ENCODE measurements at regions not wholly inside any gene's neighbourhood (a gene's known extent, or its start where the extent isn't known, plus 50 kb on each side); places are given as distances from the start of the nearest gene placed in this dataset.

DNA sequence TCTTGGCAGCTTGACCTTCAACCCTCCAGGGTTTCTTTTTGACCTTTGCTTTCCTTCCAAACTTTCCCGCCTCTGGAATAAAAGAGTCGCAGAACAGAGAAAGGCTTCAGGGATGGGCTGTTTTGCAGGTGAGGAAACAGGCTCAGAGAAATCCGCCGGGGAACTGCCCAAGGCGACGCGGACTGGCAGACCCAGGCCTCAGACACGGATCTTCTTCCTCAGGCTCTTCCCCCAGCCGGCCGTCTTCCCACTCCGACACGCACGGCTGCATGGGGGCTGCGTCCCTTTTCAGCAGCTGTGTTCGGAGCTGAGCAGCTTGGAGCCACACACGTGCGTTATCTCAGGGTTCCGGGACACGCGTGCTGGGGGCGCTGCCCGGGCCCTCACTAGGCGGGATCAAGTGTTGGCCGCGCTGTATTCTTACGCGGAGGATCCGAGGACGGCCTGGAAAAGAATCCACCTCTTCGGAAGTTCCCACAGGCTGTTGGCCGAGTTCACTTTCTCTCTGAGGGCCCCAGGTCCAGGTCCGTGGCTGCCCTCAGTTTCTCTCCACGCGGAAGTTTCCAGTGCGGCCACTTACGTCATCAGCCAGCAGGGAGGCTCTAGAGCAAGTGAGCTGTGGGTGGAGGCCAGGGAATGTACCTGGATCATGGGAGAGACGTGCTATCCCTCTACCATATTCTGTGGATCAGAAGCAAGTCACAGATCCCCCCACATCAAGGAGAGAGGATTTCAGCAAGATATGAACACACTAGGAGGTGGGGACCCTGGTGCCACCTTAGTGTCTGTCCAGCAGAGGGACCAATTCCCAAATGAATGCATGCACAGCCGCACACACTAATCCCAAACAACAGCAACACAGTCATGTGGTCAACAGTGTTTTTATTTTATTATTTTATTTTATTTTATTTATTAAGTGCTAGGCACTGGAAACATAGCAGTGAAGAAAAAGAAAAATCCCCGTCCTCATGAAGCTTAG is 100.4 kb downstream of the ING1 start:
- Histone ChIP-seq H3K4me1 (ENCODE audit: control insufficient read depth in 4 of 4, insufficient read depth in 4 of 4, low read length in 3 of 4) (peaks cover 6 to 13% (median 9%) of the 10 kb centered on the region in 4 donors), H3K4me3 (ENCODE audit: low read depth in 1 of 3, low read length in 3 of 3) (no peak overlapping the region), H3K9me3 (ENCODE audit: control insufficient read depth in 4 of 4, low read length in 3 of 4) (no peaks in the 10 kb centered on the region), H3K27me3 (ENCODE audit: control insufficient read depth in 4 of 4, insufficient read depth in 4 of 4, low read length in 3 of 4) (peaks cover 0 to 5% (median 1%) of the 10 kb centered on the region in 4 donors), H3K9ac (ENCODE audit: low read depth in 1 of 2, low read length in 2 of 2) (no peak overlapping the region), H3K36me3 (ENCODE audit: control insufficient read depth in 4 of 4, insufficient read depth in 3 of 4, low read depth in 1 of 4, low read length in 3 of 4) (no peaks in the 10 kb centered on the region), H3K27ac (ENCODE audit: low read depth in 1 of 2, low read length in 2 of 2) (no peak overlapping the region)
- TF ChIP-seq GABPA (IDR thresholded peaks at IDR 0.05 in 1 of 2, conservative IDR thresholded peaks at IDR 0.05 in 1 of 2) (no peak), FOXA1 (IDR thresholded peaks at IDR 0.05) (no peak), HNF4G (IDR thresholded peaks at IDR 0.05) (no peak), YY1 (IDR thresholded peaks at IDR 0.05) (no peak), EGR1 (IDR thresholded peaks at IDR 0.05; ENCODE audit: low read depth in 2 of 2) (no peak)
- TF ChIP-seq, protein P1, sequence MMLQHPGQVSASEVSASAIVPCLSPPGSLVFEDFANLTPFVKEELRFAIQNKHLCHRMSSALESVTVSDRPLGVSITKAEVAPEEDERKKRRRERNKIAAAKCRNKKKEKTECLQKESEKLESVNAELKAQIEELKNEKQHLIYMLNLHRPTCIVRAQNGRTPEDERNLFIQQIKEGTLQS (IDR thresholded peaks at IDR 0.05) = no peak
- WGBS = 92% methylated on average over 39 of the region's 39 CpGs
- DNase-seq (ENCODE audit: low spot score) = peak; percentile 19

DNA sequence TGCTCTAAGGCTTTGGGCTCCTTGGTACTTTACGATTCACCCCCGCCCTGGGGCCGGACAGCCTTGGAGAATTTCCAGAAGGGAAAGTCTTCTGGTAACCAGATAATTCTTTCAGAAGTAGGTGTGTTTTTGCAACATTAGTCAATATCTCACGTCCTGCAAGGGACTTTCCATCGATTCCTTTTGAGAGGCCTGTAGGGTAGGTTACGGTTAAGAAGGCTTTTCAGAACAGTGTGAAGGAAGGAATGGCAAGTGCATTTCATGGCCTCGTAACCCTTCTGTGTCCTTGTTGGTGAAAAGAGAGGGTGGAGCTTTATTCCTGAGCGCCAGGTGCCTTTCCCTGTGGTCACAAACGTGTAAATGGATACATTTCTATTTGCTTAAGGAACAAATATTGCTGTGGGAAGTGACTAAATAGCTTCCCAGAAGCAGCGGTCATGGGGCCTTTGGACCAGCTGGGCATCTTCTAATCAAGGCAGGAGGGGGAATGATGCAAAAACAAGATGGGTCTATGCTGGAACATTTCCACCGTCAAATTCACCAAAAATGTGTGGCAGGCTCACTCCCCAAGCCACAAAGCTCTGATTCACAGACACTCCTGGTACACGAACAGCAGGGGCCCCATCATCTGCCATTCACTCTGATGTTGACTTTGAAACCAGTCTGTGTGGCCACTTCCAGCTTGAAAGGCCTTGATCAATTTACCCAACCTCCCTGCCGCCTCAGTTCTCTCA is 99.2 kb downstream of the ANKRD10 start:
- Histone ChIP-seq H3K4me1 (ENCODE audit: control insufficient read depth in 4 of 4, insufficient read depth in 4 of 4, low read length in 3 of 4) (peaks cover 3 to 9% (median 7%) of the 10 kb centered on the region in 4 donors), H3K27ac (ENCODE audit: low read depth in 1 of 2, low read length in 2 of 2) (no peak overlapping the region), H3K4me3 (ENCODE audit: low read depth in 1 of 3, low read length in 3 of 3) (no peak overlapping the region), H3K9me3 (ENCODE audit: control insufficient read depth in 4 of 4, low read length in 3 of 4) (no peaks in the 10 kb centered on the region), H3K36me3 (ENCODE audit: control insufficient read depth in 4 of 4, insufficient read depth in 3 of 4, low read depth in 1 of 4, low read length in 3 of 4) (no peaks in the 10 kb centered on the region), H3K27me3 (ENCODE audit: control insufficient read depth in 4 of 4, insufficient read depth in 4 of 4, low read length in 3 of 4) (peaks cover 0 to 5% (median 1%) of the 10 kb centered on the region in 4 donors), H3K9ac (ENCODE audit: low read depth in 1 of 2, low read length in 2 of 2) (no peak overlapping the region)
- TF ChIP-seq FOXA2 (IDR thresholded peaks at IDR 0.05) (no peak), SP1 (IDR thresholded peaks at IDR 0.05) (no peak), HNF4G (IDR thresholded peaks at IDR 0.05) (no peak), NR2F2 (IDR thresholded peaks at IDR 0.05) (no peak), HNF4A (conservative IDR thresholded peaks at IDR 0.05) (no peak), FOXA1 (IDR thresholded peaks at IDR 0.05) (no peak), RXRA (IDR thresholded peaks at IDR 0.05) (no peak), GABPA (IDR thresholded peaks at IDR 0.05 in 1 of 2, conservative IDR thresholded peaks at IDR 0.05 in 1 of 2) (no peak), YY1 (IDR thresholded peaks at IDR 0.05) (no peak), TAF1 (conservative IDR thresholded peaks at IDR 0.05) (no peak), JUND (IDR thresholded peaks at IDR 0.05) (no peak), EGR1 (IDR thresholded peaks at IDR 0.05; ENCODE audit: low read depth in 2 of 2) (no peak)
- TF ChIP-seq, protein P2, sequence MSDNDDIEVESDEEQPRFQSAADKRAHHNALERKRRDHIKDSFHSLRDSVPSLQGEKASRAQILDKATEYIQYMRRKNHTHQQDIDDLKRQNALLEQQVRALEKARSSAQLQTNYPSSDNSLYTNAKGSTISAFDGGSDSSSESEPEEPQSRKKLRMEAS (IDR thresholded peaks at IDR 0.05) = no peak
- TF ChIP-seq, protein P1 (IDR thresholded peaks at IDR 0.05) = no peak
- TF ChIP-seq, protein P3, sequence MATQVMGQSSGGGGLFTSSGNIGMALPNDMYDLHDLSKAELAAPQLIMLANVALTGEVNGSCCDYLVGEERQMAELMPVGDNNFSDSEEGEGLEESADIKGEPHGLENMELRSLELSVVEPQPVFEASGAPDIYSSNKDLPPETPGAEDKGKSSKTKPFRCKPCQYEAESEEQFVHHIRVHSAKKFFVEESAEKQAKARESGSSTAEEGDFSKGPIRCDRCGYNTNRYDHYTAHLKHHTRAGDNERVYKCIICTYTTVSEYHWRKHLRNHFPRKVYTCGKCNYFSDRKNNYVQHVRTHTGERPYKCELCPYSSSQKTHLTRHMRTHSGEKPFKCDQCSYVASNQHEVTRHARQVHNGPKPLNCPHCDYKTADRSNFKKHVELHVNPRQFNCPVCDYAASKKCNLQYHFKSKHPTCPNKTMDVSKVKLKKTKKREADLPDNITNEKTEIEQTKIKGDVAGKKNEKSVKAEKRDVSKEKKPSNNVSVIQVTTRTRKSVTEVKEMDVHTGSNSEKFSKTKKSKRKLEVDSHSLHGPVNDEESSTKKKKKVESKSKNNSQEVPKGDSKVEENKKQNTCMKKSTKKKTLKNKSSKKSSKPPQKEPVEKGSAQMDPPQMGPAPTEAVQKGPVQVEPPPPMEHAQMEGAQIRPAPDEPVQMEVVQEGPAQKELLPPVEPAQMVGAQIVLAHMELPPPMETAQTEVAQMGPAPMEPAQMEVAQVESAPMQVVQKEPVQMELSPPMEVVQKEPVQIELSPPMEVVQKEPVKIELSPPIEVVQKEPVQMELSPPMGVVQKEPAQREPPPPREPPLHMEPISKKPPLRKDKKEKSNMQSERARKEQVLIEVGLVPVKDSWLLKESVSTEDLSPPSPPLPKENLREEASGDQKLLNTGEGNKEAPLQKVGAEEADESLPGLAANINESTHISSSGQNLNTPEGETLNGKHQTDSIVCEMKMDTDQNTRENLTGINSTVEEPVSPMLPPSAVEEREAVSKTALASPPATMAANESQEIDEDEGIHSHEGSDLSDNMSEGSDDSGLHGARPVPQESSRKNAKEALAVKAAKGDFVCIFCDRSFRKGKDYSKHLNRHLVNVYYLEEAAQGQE (IDR thresholded peaks at IDR 0.05) = no peak
- TF ChIP-seq, protein P4, sequence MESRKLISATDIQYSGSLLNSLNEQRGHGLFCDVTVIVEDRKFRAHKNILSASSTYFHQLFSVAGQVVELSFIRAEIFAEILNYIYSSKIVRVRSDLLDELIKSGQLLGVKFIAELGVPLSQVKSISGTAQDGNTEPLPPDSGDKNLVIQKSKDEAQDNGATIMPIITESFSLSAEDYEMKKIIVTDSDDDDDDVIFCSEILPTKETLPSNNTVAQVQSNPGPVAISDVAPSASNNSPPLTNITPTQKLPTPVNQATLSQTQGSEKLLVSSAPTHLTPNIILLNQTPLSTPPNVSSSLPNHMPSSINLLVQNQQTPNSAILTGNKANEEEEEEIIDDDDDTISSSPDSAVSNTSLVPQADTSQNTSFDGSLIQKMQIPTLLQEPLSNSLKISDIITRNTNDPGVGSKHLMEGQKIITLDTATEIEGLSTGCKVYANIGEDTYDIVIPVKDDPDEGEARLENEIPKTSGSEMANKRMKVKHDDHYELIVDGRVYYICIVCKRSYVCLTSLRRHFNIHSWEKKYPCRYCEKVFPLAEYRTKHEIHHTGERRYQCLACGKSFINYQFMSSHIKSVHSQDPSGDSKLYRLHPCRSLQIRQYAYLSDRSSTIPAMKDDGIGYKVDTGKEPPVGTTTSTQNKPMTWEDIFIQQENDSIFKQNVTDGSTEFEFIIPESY (IDR thresholded peaks at IDR 0.05) = no peak
- TF ChIP-seq, protein P5, sequence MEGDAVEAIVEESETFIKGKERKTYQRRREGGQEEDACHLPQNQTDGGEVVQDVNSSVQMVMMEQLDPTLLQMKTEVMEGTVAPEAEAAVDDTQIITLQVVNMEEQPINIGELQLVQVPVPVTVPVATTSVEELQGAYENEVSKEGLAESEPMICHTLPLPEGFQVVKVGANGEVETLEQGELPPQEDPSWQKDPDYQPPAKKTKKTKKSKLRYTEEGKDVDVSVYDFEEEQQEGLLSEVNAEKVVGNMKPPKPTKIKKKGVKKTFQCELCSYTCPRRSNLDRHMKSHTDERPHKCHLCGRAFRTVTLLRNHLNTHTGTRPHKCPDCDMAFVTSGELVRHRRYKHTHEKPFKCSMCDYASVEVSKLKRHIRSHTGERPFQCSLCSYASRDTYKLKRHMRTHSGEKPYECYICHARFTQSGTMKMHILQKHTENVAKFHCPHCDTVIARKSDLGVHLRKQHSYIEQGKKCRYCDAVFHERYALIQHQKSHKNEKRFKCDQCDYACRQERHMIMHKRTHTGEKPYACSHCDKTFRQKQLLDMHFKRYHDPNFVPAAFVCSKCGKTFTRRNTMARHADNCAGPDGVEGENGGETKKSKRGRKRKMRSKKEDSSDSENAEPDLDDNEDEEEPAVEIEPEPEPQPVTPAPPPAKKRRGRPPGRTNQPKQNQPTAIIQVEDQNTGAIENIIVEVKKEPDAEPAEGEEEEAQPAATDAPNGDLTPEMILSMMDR (IDR thresholded peaks at IDR 0.05; ENCODE audit: low read depth, low read length, missing input control) = no peak
- 80% methylated on average over 13 of the region's 13 CpGs for WGBS
- DNase-seq (ENCODE audit: low spot score) = peak; percentile 19
